WTC11 (cell line): ENCODE measurements at regions not wholly inside any gene's neighbourhood (a gene's known extent, or its start where the extent isn't known, plus 50 kb on each side); places are given as distances from the start of the nearest gene placed in this dataset.

Source experiments
- ATAC-seq: fragments of 200-7000 bp; cut with Tn5 transposase; 2 replicates; pipeline ENCODE4 v1.10.0; 2021; ENCODE audit warnings: mild to moderate bottlenecking, moderate library complexity
- CTCF ChIA-PET: fragments of 300-600 bp; sonication (Branson Sonifier 250); formaldehyde crosslinking; loops from one replicate; lab custom pipeline; 2021; ENCODE audit warnings: antibody characterized with exemption; lab: Charles Lee
- POLR2A ChIA-PET: fragments of 350-600 bp; sonication (Branson Sonifier 250); formaldehyde crosslinking; loops from one replicate; lab custom pipeline; 2021; ENCODE audit warnings: antibody characterized with exemption; lab: Charles Lee
- DNase-seq: peaks from one replicate; pipeline ENCODE4 v3.0.0; 2021; ENCODE audit warnings: low spot score
- H3K27ac Mint-ChIP-seq: 2 replicates; pipeline ENCODE4 v1.8.0; 2021; ENCODE audit warnings: mixed read lengths
- H3K27me3 Mint-ChIP-seq: 2 replicates; pipeline ENCODE4 v1.8.0; 2021; ENCODE audit warnings: low read depth, mild to moderate bottlenecking, moderate library complexity, mixed read lengths
- H3K36me3 Mint-ChIP-seq: 2 replicates; pipeline ENCODE4 v1.8.0; 2021; ENCODE audit warnings: mixed read lengths
- H3K4me1 Mint-ChIP-seq: 2 replicates; pipeline ENCODE4 v1.8.0; 2022; ENCODE audit warnings: mixed read lengths
- H3K4me3 Mint-ChIP-seq: 2 replicates; pipeline ENCODE4 v1.8.0; 2021; ENCODE audit warnings: mild to moderate bottlenecking, moderate library complexity, mixed read lengths
- H3K9me3 Mint-ChIP-seq: 2 replicates; pipeline ENCODE4 v1.8.0; 2021; ENCODE audit warnings: mixed read lengths
- EMX1 ChIP-seq: fragments of 250-450 bp; sonication (Bioruptor Pico); IDR thresholded peaks from 2 replicates; pipeline ENCODE4 v1.8.0; 2021; ENCODE audit warnings: mild to moderate bottlenecking
- NFATC4 ChIP-seq: fragments of 250-450 bp; sonication (Bioruptor Pico); IDR thresholded peaks from 2 replicates; pipeline ENCODE4 v1.9.0; 2021; ENCODE audit warnings: mild to moderate bottlenecking
- NR3C1 ChIP-seq: sonication (generic); formaldehyde crosslinking; conservative IDR thresholded peaks from 2 replicates; pipeline ENCODE4 v1.8.1; 2023; ENCODE audit warnings: low read depth, mild to moderate bottlenecking, missing genetic modification reagents
- RORB ChIP-seq: fragments of 250-450 bp; sonication (Bioruptor Pico); IDR thresholded peaks from 2 replicates; pipeline ENCODE4 v1.9.0; 2021; ENCODE audit warnings: mild to moderate bottlenecking
- SMAD4 ChIP-seq: sonication (generic); formaldehyde crosslinking; IDR thresholded peaks from 2 replicates; pipeline ENCODE4 v1.8.0; 2022; ENCODE audit warnings: mild to moderate bottlenecking, missing genetic modification reagents
- TP53 ChIP-seq: sonication (generic); formaldehyde crosslinking; IDR thresholded peaks from 2 replicates; pipeline ENCODE4 v1.8.1; 2023; ENCODE audit warnings: mild to moderate bottlenecking, missing genetic modification reagents
- ZNF138 ChIP-seq: sonication (generic); formaldehyde crosslinking; conservative IDR thresholded peaks from 2 replicates; pipeline ENCODE4 v1.8.1; 2022; ENCODE audit warnings: mild to moderate bottlenecking, moderate library complexity, missing genetic modification reagents
- ZNF232 ChIP-seq: sonication (generic); formaldehyde crosslinking; IDR thresholded peaks from 2 replicates; pipeline ENCODE4 v1.8.0; 2022; ENCODE audit warnings: mild to moderate bottlenecking, missing genetic modification reagents
- ZNF396 ChIP-seq: fragments of 250-450 bp; sonication (Bioruptor Pico); IDR thresholded peaks from 2 replicates; pipeline ENCODE4 v1.8.0; 2021; ENCODE audit warnings: mild to moderate bottlenecking, moderate library complexity, borderline replicate concordance
- ZNF423 ChIP-seq: fragments of 250-450 bp; sonication (Bioruptor Pico); IDR thresholded peaks from 2 replicates; pipeline ENCODE4 v2.1.2; 2022; ENCODE audit warnings: mild to moderate bottlenecking, moderate library complexity
- TF ChIP-seq, protein P1 (sequence below): sonication (generic); formaldehyde crosslinking; IDR thresholded peaks from 2 replicates; pipeline ENCODE4 v1.8.0; 2022; ENCODE audit warnings: mild to moderate bottlenecking, missing genetic modification reagents
- TF ChIP-seq, protein P2 (sequence below): sonication (generic); formaldehyde crosslinking; IDR thresholded peaks from 2 replicates; pipeline ENCODE4 v1.8.1; 2023; ENCODE audit warnings: mild to moderate bottlenecking, missing genetic modification reagents, moderate library complexity
- TF ChIP-seq, protein P3 (sequence below): fragments of 250-450 bp; sonication (Bioruptor Pico); IDR thresholded peaks from 2 replicates; pipeline ENCODE4 v1.9.0; 2021; ENCODE audit warnings: moderate library complexity, mild to moderate bottlenecking, inconsistent platforms, borderline replicate concordance
- TF ChIP-seq, protein P4 (sequence below): sonication (generic); formaldehyde crosslinking; IDR thresholded peaks from 2 replicates; pipeline ENCODE4 v1.8.0; 2022; ENCODE audit warnings: missing genetic modification reagents
- TF ChIP-seq, protein P5 (sequence below): sonication (generic); formaldehyde crosslinking; IDR thresholded peaks from 2 replicates; pipeline ENCODE4 v1.8.0; 2023; ENCODE audit warnings: missing genetic modification reagents
- TF ChIP-seq, protein P6 (sequence below): fragments of 250-450 bp; sonication (Bioruptor Pico); IDR thresholded peaks from 2 replicates; pipeline ENCODE4 v1.9.0; 2021; ENCODE audit warnings: mild to moderate bottlenecking
- TF ChIP-seq, protein P7 (sequence below): sonication (generic); formaldehyde crosslinking; IDR thresholded peaks from 2 replicates; pipeline ENCODE4 v1.8.0; 2022; ENCODE audit warnings: mild to moderate bottlenecking, missing genetic modification reagents
- TF ChIP-seq, protein P8 (sequence below): sonication (generic); formaldehyde crosslinking; IDR thresholded peaks from 2 replicates; pipeline ENCODE4 v1.8.1; 2022; ENCODE audit warnings: low read depth, mild to moderate bottlenecking, moderate library complexity, missing genetic modification reagents, borderline replicate concordance

DNA sequence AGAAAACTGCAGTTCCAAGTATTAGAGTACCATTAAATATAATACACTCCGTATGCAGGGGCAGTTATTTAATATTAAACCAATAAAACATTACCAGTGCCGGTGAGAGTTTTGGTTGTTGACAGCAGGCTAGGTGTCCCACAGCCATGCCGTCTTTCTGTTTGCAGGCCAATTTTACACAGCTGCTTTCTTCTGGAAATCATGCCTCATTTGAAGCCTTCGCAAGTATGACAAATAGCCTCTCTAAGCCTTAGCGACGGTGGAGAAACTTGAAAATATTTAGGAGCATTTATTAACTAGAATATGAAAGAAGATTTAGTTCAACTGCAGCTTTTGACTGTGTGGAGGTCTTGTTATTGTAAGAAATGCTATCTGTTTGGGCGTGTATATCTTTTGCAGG lies 226.0 kb downstream of the BMP2 start (continued):
- TF ChIP-seq, protein P1, sequence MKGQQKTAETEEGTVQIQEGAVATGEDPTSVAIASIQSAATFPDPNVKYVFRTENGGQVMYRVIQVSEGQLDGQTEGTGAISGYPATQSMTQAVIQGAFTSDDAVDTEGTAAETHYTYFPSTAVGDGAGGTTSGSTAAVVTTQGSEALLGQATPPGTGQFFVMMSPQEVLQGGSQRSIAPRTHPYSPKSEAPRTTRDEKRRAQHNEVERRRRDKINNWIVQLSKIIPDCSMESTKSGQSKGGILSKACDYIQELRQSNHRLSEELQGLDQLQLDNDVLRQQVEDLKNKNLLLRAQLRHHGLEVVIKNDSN (CRISPR knock-in tag), result no peak
- TF ChIP-seq TP53 (CRISPR knock-in tag) (no peak), RORB (CRISPR knock-in tag) (no peak), ZNF423 (CRISPR knock-in tag) (no peak)
- TF ChIP-seq, protein P2, sequence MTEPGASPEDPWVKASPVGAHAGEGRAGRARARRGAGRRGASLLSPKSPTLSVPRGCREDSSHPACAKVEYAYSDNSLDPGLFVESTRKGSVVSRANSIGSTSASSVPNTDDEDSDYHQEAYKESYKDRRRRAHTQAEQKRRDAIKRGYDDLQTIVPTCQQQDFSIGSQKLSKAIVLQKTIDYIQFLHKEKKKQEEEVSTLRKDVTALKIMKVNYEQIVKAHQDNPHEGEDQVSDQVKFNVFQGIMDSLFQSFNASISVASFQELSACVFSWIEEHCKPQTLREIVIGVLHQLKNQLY (CRISPR knock-in tag), result no peak
- TF ChIP-seq, protein P3, sequence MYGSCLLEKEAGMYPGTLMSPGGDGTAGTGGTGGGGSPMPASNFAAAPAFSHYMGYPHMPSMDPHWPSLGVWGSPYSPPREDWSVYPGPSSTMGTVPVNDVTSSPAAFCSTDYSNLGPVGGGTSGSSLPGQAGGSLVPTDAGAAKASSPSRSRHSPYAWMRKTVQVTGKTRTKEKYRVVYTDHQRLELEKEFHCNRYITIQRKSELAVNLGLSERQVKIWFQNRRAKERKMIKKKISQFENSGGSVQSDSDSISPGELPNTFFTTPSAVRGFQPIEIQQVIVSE, result no peak

DNA sequence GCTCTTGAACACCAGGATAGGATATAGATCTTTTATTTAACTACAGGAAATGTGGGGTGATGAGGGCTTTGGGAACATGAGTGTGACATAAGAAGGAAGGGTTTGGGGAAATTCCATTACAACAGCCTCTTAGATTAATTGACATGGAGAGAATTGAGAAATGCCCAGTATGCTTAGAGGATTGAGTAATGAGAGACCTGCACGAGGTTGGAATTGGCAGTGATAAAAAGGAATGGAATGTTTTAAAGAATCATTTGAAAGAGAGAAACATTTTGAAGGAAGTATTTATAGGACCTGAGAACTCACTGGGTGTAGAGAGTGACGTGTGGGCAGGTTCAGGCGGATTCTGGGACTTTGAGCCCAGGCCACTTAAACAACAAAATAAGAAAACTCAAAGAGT lies 227.0 kb downstream of the BMP2 start:
- Mint-ChIP-seq H3K4me3 (no peak overlapping the region), H3K27ac (no peak overlapping the region), H3K4me1 (peaks cover 2% of the 10 kb centered on the region; the same call in 1 of the 2 replicates), H3K36me3 (no peaks in the 10 kb centered on the region), H3K27me3 (no peaks in the 10 kb centered on the region), H3K9me3 (peaks cover 10% of the 10 kb centered on the region; the same call in 1 of the 2 replicates)
- ChIA-PET POLR2A (no interaction called here), CTCF (no interaction called here)
- TF ChIP-seq NFATC4 (CRISPR knock-in tag) (no peak), RORB (CRISPR knock-in tag) (no peak), SMAD4 (CRISPR knock-in tag) (no peak)
- TF ChIP-seq, protein P4, sequence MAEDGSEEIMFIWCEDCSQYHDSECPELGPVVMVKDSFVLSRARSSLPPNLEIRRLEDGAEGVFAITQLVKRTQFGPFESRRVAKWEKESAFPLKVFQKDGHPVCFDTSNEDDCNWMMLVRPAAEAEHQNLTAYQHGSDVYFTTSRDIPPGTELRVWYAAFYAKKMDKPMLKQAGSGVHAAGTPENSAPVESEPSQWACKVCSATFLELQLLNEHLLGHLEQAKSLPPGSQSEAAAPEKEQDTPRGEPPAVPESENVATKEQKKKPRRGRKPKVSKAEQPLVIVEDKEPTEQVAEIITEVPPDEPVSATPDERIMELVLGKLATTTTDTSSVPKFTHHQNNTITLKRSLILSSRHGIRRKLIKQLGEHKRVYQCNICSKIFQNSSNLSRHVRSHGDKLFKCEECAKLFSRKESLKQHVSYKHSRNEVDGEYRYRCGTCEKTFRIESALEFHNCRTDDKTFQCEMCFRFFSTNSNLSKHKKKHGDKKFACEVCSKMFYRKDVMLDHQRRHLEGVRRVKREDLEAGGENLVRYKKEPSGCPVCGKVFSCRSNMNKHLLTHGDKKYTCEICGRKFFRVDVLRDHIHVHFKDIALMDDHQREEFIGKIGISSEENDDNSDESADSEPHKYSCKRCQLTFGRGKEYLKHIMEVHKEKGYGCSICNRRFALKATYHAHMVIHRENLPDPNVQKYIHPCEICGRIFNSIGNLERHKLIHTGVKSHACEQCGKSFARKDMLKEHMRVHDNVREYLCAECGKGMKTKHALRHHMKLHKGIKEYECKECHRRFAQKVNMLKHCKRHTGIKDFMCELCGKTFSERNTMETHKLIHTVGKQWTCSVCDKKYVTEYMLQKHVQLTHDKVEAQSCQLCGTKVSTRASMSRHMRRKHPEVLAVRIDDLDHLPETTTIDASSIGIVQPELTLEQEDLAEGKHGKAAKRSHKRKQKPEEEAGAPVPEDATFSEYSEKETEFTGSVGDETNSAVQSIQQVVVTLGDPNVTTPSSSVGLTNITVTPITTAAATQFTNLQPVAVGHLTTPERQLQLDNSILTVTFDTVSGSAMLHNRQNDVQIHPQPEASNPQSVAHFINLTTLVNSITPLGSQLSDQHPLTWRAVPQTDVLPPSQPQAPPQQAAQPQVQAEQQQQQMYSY (CRISPR knock-in tag), result no peak
- TF ChIP-seq, protein P5, sequence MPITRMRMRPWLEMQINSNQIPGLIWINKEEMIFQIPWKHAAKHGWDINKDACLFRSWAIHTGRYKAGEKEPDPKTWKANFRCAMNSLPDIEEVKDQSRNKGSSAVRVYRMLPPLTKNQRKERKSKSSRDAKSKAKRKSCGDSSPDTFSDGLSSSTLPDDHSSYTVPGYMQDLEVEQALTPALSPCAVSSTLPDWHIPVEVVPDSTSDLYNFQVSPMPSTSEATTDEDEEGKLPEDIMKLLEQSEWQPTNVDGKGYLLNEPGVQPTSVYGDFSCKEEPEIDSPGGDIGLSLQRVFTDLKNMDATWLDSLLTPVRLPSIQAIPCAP (CRISPR knock-in tag), result no peak
- DNase-seq (no peak), ATAC-seq (no peak)

DNA sequence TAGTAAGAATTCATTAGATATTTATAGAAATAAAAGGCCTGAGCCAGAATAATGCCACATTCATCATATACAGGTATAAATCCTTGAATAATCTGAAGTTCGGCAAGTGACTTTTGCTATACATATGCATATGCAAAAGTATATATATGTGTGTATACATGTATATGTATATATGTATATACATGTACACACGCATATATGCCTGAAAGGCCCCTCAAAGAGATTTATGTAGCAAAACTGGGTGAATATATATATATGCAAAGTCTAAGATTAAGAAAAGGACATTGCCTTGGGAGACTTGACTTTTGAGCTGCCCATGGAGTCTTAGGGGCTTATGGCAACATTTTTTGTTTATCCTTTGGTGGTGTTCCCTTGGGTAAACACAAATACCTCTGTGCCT lies 231.4 kb downstream of the BMP2 start:
- POLR2A ChIA-PET, result no interaction called here
- no peak for ATAC-seq
- CTCF ChIA-PET, result no interaction called here

DNA sequence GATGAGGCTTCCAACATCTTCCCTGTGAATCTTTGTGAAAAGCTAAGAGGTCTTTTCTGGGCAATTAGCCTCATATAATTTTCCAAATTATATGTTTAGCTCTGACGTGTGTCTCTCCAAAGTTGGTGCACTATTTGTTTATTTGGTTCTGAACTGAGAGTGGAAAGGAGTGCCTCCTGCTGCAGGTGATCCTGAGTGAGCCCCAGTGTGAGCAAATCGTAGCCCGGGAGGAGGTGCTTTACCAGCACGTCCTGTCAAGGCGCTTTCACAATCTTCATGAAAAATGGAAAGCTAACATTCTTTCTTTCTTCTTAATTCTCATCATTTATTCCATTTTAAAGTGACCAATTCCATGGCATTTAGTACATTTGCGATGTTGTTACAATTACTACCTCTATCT lies 231.9 kb downstream of the BMP2 start:
- no peak for DNase-seq
- POLR2A ChIA-PET, result no interaction called here
- Mint-ChIP-seq H3K27ac (no peak overlapping the region), H3K4me1 (peaks cover 19% of the 10 kb centered on the region), H3K27me3 (no peaks in the 10 kb centered on the region), H3K4me3 (no peak overlapping the region), H3K36me3 (no peaks in the 10 kb centered on the region), H3K9me3 (no peaks in the 10 kb centered on the region)
- CTCF ChIA-PET, result no interaction called here
- ATAC-seq, result no peak
- no peak for TF ChIP-seq ZNF138 (CRISPR knock-in tag)
- TF ChIP-seq, protein P6, sequence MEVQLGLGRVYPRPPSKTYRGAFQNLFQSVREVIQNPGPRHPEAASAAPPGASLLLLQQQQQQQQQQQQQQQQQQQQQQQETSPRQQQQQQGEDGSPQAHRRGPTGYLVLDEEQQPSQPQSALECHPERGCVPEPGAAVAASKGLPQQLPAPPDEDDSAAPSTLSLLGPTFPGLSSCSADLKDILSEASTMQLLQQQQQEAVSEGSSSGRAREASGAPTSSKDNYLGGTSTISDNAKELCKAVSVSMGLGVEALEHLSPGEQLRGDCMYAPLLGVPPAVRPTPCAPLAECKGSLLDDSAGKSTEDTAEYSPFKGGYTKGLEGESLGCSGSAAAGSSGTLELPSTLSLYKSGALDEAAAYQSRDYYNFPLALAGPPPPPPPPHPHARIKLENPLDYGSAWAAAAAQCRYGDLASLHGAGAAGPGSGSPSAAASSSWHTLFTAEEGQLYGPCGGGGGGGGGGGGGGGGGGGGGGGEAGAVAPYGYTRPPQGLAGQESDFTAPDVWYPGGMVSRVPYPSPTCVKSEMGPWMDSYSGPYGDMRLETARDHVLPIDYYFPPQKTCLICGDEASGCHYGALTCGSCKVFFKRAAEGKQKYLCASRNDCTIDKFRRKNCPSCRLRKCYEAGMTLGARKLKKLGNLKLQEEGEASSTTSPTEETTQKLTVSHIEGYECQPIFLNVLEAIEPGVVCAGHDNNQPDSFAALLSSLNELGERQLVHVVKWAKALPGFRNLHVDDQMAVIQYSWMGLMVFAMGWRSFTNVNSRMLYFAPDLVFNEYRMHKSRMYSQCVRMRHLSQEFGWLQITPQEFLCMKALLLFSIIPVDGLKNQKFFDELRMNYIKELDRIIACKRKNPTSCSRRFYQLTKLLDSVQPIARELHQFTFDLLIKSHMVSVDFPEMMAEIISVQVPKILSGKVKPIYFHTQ (CRISPR knock-in tag), result no peak
- no peak for TF ChIP-seq NR3C1
- TF ChIP-seq, protein P7, sequence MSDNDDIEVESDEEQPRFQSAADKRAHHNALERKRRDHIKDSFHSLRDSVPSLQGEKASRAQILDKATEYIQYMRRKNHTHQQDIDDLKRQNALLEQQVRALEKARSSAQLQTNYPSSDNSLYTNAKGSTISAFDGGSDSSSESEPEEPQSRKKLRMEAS, result no peak
- no peak for TF ChIP-seq ZNF396 (CRISPR knock-in tag)
- TF ChIP-seq ZNF232, result no peak
- TF ChIP-seq EMX1, result no peak
- TF ChIP-seq, protein P8, sequence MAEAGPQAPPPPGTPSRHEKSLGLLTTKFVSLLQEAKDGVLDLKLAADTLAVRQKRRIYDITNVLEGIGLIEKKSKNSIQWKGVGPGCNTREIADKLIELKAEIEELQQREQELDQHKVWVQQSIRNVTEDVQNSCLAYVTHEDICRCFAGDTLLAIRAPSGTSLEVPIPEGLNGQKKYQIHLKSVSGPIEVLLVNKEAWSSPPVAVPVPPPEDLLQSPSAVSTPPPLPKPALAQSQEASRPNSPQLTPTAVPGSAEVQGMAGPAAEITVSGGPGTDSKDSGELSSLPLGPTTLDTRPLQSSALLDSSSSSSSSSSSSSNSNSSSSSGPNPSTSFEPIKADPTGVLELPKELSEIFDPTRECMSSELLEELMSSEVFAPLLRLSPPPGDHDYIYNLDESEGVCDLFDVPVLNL (CRISPR knock-in tag), result no peak

More for the DNA sequence above, 231.4 kb downstream of the BMP2 start:
- no peaks in the 10 kb centered on the region for H3K27me3 Mint-ChIP-seq
- no peaks in the 10 kb centered on the region for H3K36me3 Mint-ChIP-seq
- no peak for DNase-seq
- no peak overlapping the region for H3K4me3 Mint-ChIP-seq
- peaks cover 19% of the 10 kb centered on the region for H3K4me1 Mint-ChIP-seq
- no peaks in the 10 kb centered on the region for H3K9me3 Mint-ChIP-seq
- H3K27ac Mint-ChIP-seq, result no peak overlapping the region
- no peak for TF ChIP-seq NFATC4 (CRISPR knock-in tag)
- no peak for TF ChIP-seq ZNF423 (CRISPR knock-in tag)
